GM21717 (cell line): ENCODE measurements at regions not wholly inside any gene's neighbourhood (a gene's known extent, or its start where the extent isn't known, plus 50 kb on each side); places are given as distances from the start of the nearest gene placed in this dataset.

Source experiments
- ATAC-seq: cut with Tn5 transposase; IDR thresholded peaks from one replicate; pipeline ENCODE4 v1.9.1; 2021; ENCODE audit warnings: mild to moderate bottlenecking, moderate library complexity; ENCODE audit not compliant: unreplicated experiment

- ATAC-seq = no peak
These were observed 173.7 kb upstream of the LEF1 start for GRCh38 chr4:108342325-108342970.

- no peak for ATAC-seq
These were observed 169.2 kb upstream of the LEF1 start for GRCh38 chr4:108337923-108338322.

- no peak for ATAC-seq
These were observed 167.3 kb upstream of the LEF1 start for GRCh38 chr4:108336076-108336475.

GRCh38 chr4:108335081-108335480 lies 166.3 kb upstream of the LEF1 start:
- ATAC-seq = no peak

GRCh38 chr4:108334031-108334430 lies 165.3 kb upstream of the LEF1 start:
- ATAC-seq = no peak

GRCh38 chr4:108333353-108333942 lies 164.7 kb upstream of the LEF1 start:
- no peak for ATAC-seq

- no peak for ATAC-seq
These were observed 163.3 kb upstream of the LEF1 start for GRCh38 chr4:108331905-108332632.

- no peak for ATAC-seq
These were observed 159.6 kb upstream of the LEF1 start for GRCh38 chr4:108328383-108328732.

- ATAC-seq = no peak
These were observed 159.1 kb upstream of the LEF1 start for GRCh38 chr4:108327642-108328382.

- ATAC-seq = no peak
These were observed 156.8 kb upstream of the LEF1 start for GRCh38 chr4:108325561-108325960.

- ATAC-seq = no peak
These were observed 155.7 kb upstream of the LEF1 start for GRCh38 chr4:108324450-108324849.

GRCh38 chr4:108322497-108322896 lies 153.8 kb upstream of the LEF1 start:
- no peak for ATAC-seq

- no peak for ATAC-seq
These were observed 151.3 kb upstream of the LEF1 start for GRCh38 chr4:108320061-108320460.

GRCh38 chr4:108317377-108317776 lies 148.6 kb upstream of the LEF1 start:
- no peak for ATAC-seq

GRCh38 chr4:108315694-108316093 lies 147.0 kb upstream of the LEF1 start:
- ATAC-seq = no peak

- no peak for ATAC-seq
These were observed 146.3 kb upstream of the LEF1 start for GRCh38 chr4:108314900-108315589.

- ATAC-seq = no peak
These were observed 145.0 kb upstream of the LEF1 start for GRCh38 chr4:108313546-108314339.

- no peak for ATAC-seq
These were observed 142.6 kb upstream of the LEF1 start for GRCh38 chr4:108311313-108311712.

GRCh38 chr4:108303488-108304177 lies 134.9 kb upstream of the LEF1 start:
- no peak for ATAC-seq
